HCT116 (cell line): ENCODE measurements at regions not wholly inside any gene's neighbourhood (a gene's known extent, or its start where the extent isn't known, plus 50 kb on each side); places are given as distances from the start of the nearest gene placed in this dataset.

Experiments
- ATAC-seq: fragments of 200-7000 bp; cut with Tn5 transposase; 2 replicates; pipeline ENCODE4 v1.9.1; 2020; ENCODE audit warnings: mild to moderate bottlenecking, moderate library complexity
- BruUV-seq: library from RNA; stranded (reverse); fragments of 400-500 nt; replicated peaks from 2 replicates; lab custom pipeline; 2021; lab: Mats Ljungman, UMichigan
- CTCF ChIA-PET: fragments of 300-600 bp; sonication (Branson Sonifier 250); formaldehyde crosslinking; loops from one replicate; lab custom pipeline; 2021; ENCODE audit warnings: antibody characterized with exemption; lab: Charles Lee
- POLR2A ChIA-PET: fragments of 300-600, 350-600 bp; sonication (Branson Sonifier 250); formaldehyde crosslinking; loops from one replicate; lab custom pipeline; 2021; ENCODE audit warnings: antibody characterized with exemption; lab: Charles Lee
- RAD21 ChIA-PET, 2 experiments: fragments of 300-600 bp; sonication (Branson Sonifier 250); formaldehyde crosslinking; loops; one replicate each; lab custom pipeline; 2023; ENCODE audit warnings: low total read pairs in 2 of 2; ENCODE audit not compliant: uncharacterized antibody in 2 of 2, unreplicated experiment in 2 of 2, low non-redundant PET in 1 of 2; lab: Charles Lee
- DNase-seq: peaks from one replicate; pipeline ENCODE4 v3.0.0-alpha.2; 2010; ENCODE audit warnings: low read depth, low spot score
- H2AFZ ChIP-seq: fragments of 200-600 bp; shearing (Covaris generic), sonication (generic); 2 replicates; pipeline ENCODE4 v1.6.1; 2017; ENCODE audit warnings: low read depth, mixed run types, mixed read lengths, antibody characterized with exemption, low read length; ENCODE audit not compliant: poor library complexity, severe bottlenecking
- H3K27ac ChIP-seq: 2 replicates; pipeline ENCODE4 v1.5.1; 2012; ENCODE audit warnings: low read depth, low read length
- H3K27me3 ChIP-seq: fragments of 200-600 bp; sonication (generic); 2 replicates; pipeline ENCODE4 v1.6.1; 2016; ENCODE audit warnings: mixed run types, low read length, mixed read lengths; ENCODE audit not compliant: insufficient read depth
- H3K36me3 ChIP-seq, 2 experiments: fragments of 200-500 bp in 1 of 2; fragments of 200-600 bp in 1 of 2; sonication (Bioruptor generic) in 1 of 2; sonication (generic) in 1 of 2; 2 replicates each; pipeline versions ENCODE4 v1.5.1 to v1.6.1; 2014 to 2016; ENCODE audit warnings: low read length in 2 of 2, inconsistent platforms in 1 of 2, mixed read lengths in 1 of 2, mixed run types in 1 of 2; ENCODE audit not compliant: insufficient read depth in 2 of 2, control insufficient read depth in 1 of 2
- H3K4me1 ChIP-seq, 2 experiments: fragments of 200-600 bp in 1 of 2; sonication (generic) in 1 of 2; 2 replicates each; pipeline versions ENCODE4 v1.5.1 to v1.6.1; 2012 to 2017; ENCODE audit warnings: low read length in 2 of 2, inconsistent platforms in 1 of 2, mild to moderate bottlenecking in 1 of 2, mixed read lengths in 1 of 2, mixed run types in 1 of 2, moderate library complexity in 1 of 2; ENCODE audit not compliant: insufficient read depth in 2 of 2, control insufficient read depth in 1 of 2
- H3K4me2 ChIP-seq: fragments of 200-600 bp; sonication (generic); 2 replicates; pipeline ENCODE4 v1.6.1; 2017; ENCODE audit warnings: mixed run types, low read length, mixed read lengths
- H3K4me3 ChIP-seq, 2 experiments: fragments of 200-600 bp in 1 of 2; sonication (generic) in 1 of 2; replicated peaks in 1 of 2; 2 replicates each; pipeline ENCODE4 v1.5.1; 2011 to 2016; ENCODE audit warnings: low read length in 2 of 2, control low read depth in 1 of 2, low read depth in 1 of 2, mild to moderate bottlenecking in 1 of 2, mixed read lengths in 1 of 2, mixed run types in 1 of 2
- H3K79me2 ChIP-seq: fragments of 200-600 bp; sonication (generic); 2 replicates; pipeline ENCODE4 v1.6.1; 2017; ENCODE audit warnings: mild to moderate bottlenecking, mixed run types, low read length, moderate library complexity, mixed read lengths; ENCODE audit not compliant: insufficient read depth
- H3K9ac ChIP-seq: fragments of 200-600 bp; sonication (generic); 2 replicates; pipeline ENCODE4 v1.6.1; 2016; ENCODE audit warnings: low read length, mixed read lengths
- H3K9me2 ChIP-seq: fragments of 200-600 bp; sonication (generic), shearing (Covaris generic); 2 replicates; pipeline ENCODE4 v1.6.1; 2017; ENCODE audit warnings: mixed run types, mild to moderate bottlenecking, moderate library complexity; ENCODE audit not compliant: insufficient read depth
- H3K9me3 ChIP-seq, 2 experiments: fragments of 200-500 bp in 1 of 2; fragments of 200-600 bp in 1 of 2; sonication (Bioruptor generic) in 1 of 2; sonication (generic) in 1 of 2; 2 replicates each; pipeline ENCODE4 v1.6.1; 2014 to 2017; ENCODE audit warnings: low read length in 2 of 2, mixed read lengths in 2 of 2, inconsistent platforms in 1 of 2, low read depth in 1 of 2, mild to moderate bottlenecking in 1 of 2, mixed run types in 1 of 2, moderate library complexity in 1 of 2; ENCODE audit not compliant: control insufficient read depth in 1 of 2, insufficient read depth in 1 of 2
- H4K20me1 ChIP-seq: fragments of 200-600 bp; sonication (generic), shearing (Covaris generic); 2 replicates; pipeline ENCODE4 v1.6.1; 2017; ENCODE audit warnings: mixed run types, mild to moderate bottlenecking, moderate library complexity; ENCODE audit not compliant: insufficient read depth
- EGR1 ChIP-seq: IDR thresholded peaks from 2 replicates; pipeline ENCODE4 v1.6.1; 2012; ENCODE audit warnings: low read depth
- EZH2phosphoT487 ChIP-seq: fragments of 200-600 bp; IDR thresholded peaks from 2 replicates; pipeline ENCODE4 v1.6.1; 2018; ENCODE audit warnings: antibody characterized with exemption, borderline replicate concordance
- ZFX ChIP-seq: fragments of 450-650 bp; IDR thresholded peaks from 2 replicates; pipeline ENCODE4 v1.6.1; 2017
- intact Hi-C: fragments of 100-400 bp; cut with micrococcal nuclease; formaldehyde crosslinking; loops from 2 replicates; pipeline ENCODE4 v1.10.0; 2022
- TF ChIP-seq, protein P1 (sequence below): IDR thresholded peaks from 2 replicates; pipeline ENCODE4 v1.6.1; 2012; ENCODE audit warnings: low read depth

- TF ChIP-seq, protein P1, sequence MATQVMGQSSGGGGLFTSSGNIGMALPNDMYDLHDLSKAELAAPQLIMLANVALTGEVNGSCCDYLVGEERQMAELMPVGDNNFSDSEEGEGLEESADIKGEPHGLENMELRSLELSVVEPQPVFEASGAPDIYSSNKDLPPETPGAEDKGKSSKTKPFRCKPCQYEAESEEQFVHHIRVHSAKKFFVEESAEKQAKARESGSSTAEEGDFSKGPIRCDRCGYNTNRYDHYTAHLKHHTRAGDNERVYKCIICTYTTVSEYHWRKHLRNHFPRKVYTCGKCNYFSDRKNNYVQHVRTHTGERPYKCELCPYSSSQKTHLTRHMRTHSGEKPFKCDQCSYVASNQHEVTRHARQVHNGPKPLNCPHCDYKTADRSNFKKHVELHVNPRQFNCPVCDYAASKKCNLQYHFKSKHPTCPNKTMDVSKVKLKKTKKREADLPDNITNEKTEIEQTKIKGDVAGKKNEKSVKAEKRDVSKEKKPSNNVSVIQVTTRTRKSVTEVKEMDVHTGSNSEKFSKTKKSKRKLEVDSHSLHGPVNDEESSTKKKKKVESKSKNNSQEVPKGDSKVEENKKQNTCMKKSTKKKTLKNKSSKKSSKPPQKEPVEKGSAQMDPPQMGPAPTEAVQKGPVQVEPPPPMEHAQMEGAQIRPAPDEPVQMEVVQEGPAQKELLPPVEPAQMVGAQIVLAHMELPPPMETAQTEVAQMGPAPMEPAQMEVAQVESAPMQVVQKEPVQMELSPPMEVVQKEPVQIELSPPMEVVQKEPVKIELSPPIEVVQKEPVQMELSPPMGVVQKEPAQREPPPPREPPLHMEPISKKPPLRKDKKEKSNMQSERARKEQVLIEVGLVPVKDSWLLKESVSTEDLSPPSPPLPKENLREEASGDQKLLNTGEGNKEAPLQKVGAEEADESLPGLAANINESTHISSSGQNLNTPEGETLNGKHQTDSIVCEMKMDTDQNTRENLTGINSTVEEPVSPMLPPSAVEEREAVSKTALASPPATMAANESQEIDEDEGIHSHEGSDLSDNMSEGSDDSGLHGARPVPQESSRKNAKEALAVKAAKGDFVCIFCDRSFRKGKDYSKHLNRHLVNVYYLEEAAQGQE = no peak
- TF ChIP-seq EGR1 = no peak
These were observed 110.9 kb upstream of the BMP2K start (continued) for GRCh38 chr4:78665216-78665770.

DNA sequence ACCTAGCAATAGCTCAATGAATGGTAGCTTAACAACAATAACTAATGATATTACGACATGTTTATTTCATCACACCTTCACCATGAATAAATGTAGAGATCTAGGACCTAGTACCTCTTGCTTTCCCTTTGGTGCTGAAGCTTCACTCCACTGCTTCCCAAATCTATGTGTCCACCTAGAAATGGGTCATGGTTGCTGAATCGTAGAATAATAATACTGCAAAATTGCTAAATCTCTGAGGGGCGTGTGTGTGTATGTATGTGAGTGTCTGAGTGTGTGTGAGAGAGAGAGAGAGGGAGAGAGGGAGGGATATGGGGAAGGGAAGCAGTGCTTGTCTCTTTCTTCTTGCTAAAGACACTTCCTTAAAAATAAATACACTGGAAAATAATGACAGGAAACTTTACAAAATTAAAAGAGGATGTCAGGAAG lies 109.3 kb upstream of the BMP2K start:
- no peaks in the 10 kb centered on the region for H4K20me1 ChIP-seq
- H3K27me3 ChIP-seq = no peaks in the 10 kb centered on the region
- no peak overlapping the region for H3K4me2 ChIP-seq
- H3K9ac ChIP-seq = no peak overlapping the region
- no peak overlapping the region for H2AFZ ChIP-seq
- H3K36me3 ChIP-seq = no peaks in the 10 kb centered on the region
- CTCF ChIA-PET = no interaction called here
- intact Hi-C loops = no loop called here
- no peaks in the 10 kb centered on the region for H3K9me2 ChIP-seq
- no peak overlapping the region for H3K4me3 ChIP-seq
- DNase-seq (no peak), ATAC-seq (no peak)
- no peak overlapping the region for H3K27ac ChIP-seq
- no peaks in the 10 kb centered on the region for H3K4me1 ChIP-seq
- RAD21 ChIA-PET = no interaction called here
- no TSS peak for BruUV-seq
- no peaks in the 10 kb centered on the region for H3K79me2 ChIP-seq
- TF ChIP-seq ZFX = no peak
- no peaks in the 10 kb centered on the region for H3K9me3 ChIP-seq
- POLR2A ChIA-PET = no interaction called here

DNA sequence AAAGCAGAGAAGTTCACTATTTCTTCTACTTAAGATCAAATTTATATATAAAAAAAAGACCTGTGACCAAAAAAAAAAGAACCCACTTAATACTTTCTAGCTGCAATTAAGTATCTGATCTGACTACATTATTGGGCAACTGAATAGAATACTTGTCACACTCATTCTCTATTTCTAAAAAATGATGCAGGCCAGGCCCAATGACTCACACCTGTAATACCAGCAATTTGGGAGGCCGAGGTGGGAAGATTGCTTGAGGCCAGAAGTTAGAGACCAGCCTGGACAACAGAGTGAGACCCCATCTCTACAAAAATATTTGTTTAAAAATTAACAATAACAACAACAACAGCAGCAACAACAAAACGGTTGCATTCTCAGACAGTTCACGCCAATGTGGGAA lies 108.8 kb upstream of the BMP2K start:
- ChIA-PET CTCF (no interaction called here), RAD21 (no interaction called here), POLR2A (no interaction called here)
- intact Hi-C loops = no loop called here
- H2AFZ ChIP-seq = no peak overlapping the region
- no peaks in the 10 kb centered on the region for H3K4me1 ChIP-seq
- no peaks in the 10 kb centered on the region for H3K9me3 ChIP-seq
- H3K9ac ChIP-seq = no peak overlapping the region
- no peak overlapping the region for H3K4me3 ChIP-seq
- DNase-seq (no peak), ATAC-seq (no peak)
- no peaks in the 10 kb centered on the region for H3K27me3 ChIP-seq
- no peak overlapping the region for H3K4me2 ChIP-seq
- H3K9me2 ChIP-seq = no peaks in the 10 kb centered on the region
- BruUV-seq = no TSS peak
- no peaks in the 10 kb centered on the region for H4K20me1 ChIP-seq
- no peaks in the 10 kb centered on the region for H3K36me3 ChIP-seq
- no peak for TF ChIP-seq EZH2phosphoT487
- H3K79me2 ChIP-seq = no peaks in the 10 kb centered on the region
- H3K27ac ChIP-seq = no peak overlapping the region
